CD4-positive, alpha-beta memory T cell (primary cell): ENCODE measurements at regions not wholly inside any gene's neighbourhood (a gene's known extent, or its start where the extent isn't known, plus 50 kb on each side); places are given as distances from the start of the nearest gene placed in this dataset.

Experiments
- CTCF ChIA-PET: fragments of 350-600 bp; sonication (Branson Sonifier 250); formaldehyde crosslinking; loops from one replicate; lab custom pipeline; 2021; ENCODE audit warnings: inconsistent platforms; ENCODE audit not compliant: partially characterized antibody; lab: Charles Lee
- POLR2A ChIA-PET: fragments of 350-600 bp; sonication (Branson Sonifier 250); formaldehyde crosslinking; loops from one replicate; lab custom pipeline; 2021; ENCODE audit not compliant: partially characterized antibody; lab: Charles Lee
- DNase-seq, 5 donors: peaks; one replicate each; pipeline versions ENCODE4 v3.0.0 to v3.0.0-alpha.2; 2020 to 2022; ENCODE audit warnings: mixed read lengths in 1 of 5
- H3K27ac ChIP-seq: one replicate; pipeline ENCODE4 v1.7.0; 2013; ENCODE audit warnings: low read depth, low read length
- H3K27me3 ChIP-seq: 2 replicates; pipeline ENCODE4 v1.7.0; 2013; ENCODE audit warnings: mild to moderate bottlenecking, low read length, moderate library complexity; ENCODE audit not compliant: insufficient read depth
- H3K36me3 ChIP-seq: 2 replicates; pipeline ENCODE4 v1.7.0; 2013; ENCODE audit warnings: mild to moderate bottlenecking, low read length, moderate library complexity; ENCODE audit not compliant: insufficient read depth
- H3K4me1 ChIP-seq: 2 replicates; pipeline ENCODE4 v1.7.0; 2013; ENCODE audit warnings: mild to moderate bottlenecking, low read length, moderate library complexity; ENCODE audit not compliant: insufficient read depth
- H3K4me3 ChIP-seq, 2 donors: one replicate each; pipeline ENCODE4 v1.7.0; 2013; ENCODE audit warnings: low read length in 2 of 2, mild to moderate bottlenecking in 1 of 2
- H3K9me3 ChIP-seq, 2 donors: one replicate each; pipeline ENCODE4 v1.7.0; 2013; ENCODE audit warnings: low read length in 2 of 2, control low read depth in 1 of 2; ENCODE audit not compliant: control insufficient read depth in 1 of 2
- H3K27ac Mint-ChIP-seq, 7 donors: one replicate each; pipeline ENCODE4 v1.8.0; 2020 to 2021; ENCODE audit warnings: mixed read lengths in 7 of 7, mild to moderate bottlenecking in 6 of 7, inconsistent platforms in 3 of 7, moderate library complexity in 3 of 7
- H3K27me3 Mint-ChIP-seq, 2 donors: one replicate each; pipeline ENCODE4 v1.8.0; 2020 to 2021; ENCODE audit warnings: mixed read lengths in 2 of 2
- H3K36me3 Mint-ChIP-seq, 2 donors: one replicate each; pipeline ENCODE4 v1.8.0; 2020 to 2021; ENCODE audit warnings: mixed read lengths in 2 of 2, inconsistent platforms in 1 of 2, mild to moderate bottlenecking in 1 of 2
- H3K4me1 Mint-ChIP-seq, 4 donors: one replicate each; pipeline ENCODE4 v1.8.0; 2020 to 2021; ENCODE audit warnings: mixed read lengths in 4 of 4, mild to moderate bottlenecking in 1 of 4
- H3K4me3 Mint-ChIP-seq, 8 donors: one replicate each; pipeline ENCODE4 v1.8.0; 2020 to 2021; ENCODE audit warnings: mixed read lengths in 8 of 8, mild to moderate bottlenecking in 7 of 8, moderate library complexity in 6 of 8, inconsistent platforms in 3 of 8
- H3K9me3 Mint-ChIP-seq, 8 donors: one replicate each; pipeline ENCODE4 v1.8.0; 2020 to 2021; ENCODE audit warnings: mixed read lengths in 8 of 8, mild to moderate bottlenecking in 5 of 8, inconsistent platforms in 3 of 8, moderate library complexity in 1 of 8
- intact Hi-C: fragments of 100-400 bp; cut with micrococcal nuclease; formaldehyde crosslinking; loops from one replicate; pipeline ENCODE4 v1.15.1; 2023

DNA sequence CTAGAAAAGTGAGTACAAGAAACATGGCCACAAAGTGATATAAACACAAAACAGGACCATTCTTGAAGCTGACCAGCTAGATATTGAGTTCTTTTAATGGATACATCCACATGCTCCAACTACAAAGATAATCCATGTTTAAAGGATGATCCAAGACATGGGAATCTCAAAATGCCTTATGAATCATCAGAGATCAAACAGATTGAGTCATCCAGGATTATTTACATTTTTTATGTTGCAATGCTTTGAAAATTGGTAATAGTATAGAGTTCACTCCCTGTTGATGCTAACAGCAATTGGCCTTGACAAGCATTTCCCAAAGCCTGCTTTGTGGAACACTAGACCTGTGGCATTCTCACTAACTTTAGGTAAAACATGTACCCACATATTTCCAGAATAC lies 293.0 kb upstream of the TBX3 start:
- Histone ChIP-seq H3K4me1 (no peaks in the 10 kb centered on the region), H3K27me3 (no peaks in the 10 kb centered on the region), H3K9me3 (no peaks in the 10 kb centered on the region), H3K36me3 (no peaks in the 10 kb centered on the region), H3K27ac (no peak overlapping the region), H3K4me3 (no peak overlapping the region)
- Mint-ChIP-seq H3K9me3 (peaks cover 2 to 18% (median 7%) of the 10 kb centered on the region in 8 donors), H3K27ac (no peak overlapping the region), H3K36me3 (no peaks in the 10 kb centered on the region), H3K4me1 (no peaks in the 10 kb centered on the region), H3K27me3 (no peaks in the 10 kb centered on the region), H3K4me3 (no peak overlapping the region)
- intact Hi-C loops: no loop called here
- ChIA-PET POLR2A (no interaction called here), CTCF (no interaction called here)
- no peak for DNase-seq

DNA sequence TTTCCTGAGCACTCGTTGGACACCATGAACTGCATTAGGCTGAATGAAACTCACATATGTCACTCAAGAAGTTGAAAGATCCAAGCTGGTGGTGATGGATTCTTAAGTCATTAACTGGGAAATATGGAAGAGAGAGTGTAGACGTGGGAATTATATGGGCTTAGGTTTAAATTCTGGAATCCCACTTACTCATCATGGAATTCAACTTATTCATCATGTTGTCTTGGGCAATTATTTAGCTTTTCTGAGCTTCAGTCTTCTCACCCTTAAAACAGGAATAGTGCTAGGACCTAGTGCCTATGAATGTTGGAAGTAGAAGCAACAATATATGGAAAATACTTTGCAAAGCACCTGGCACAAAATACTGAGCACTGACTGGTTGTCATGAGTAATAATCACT lies 292.4 kb upstream of the TBX3 start:
- H3K4me1 Mint-ChIP-seq: no peaks in the 10 kb centered on the region
- H3K27ac Mint-ChIP-seq: no peak overlapping the region
- H3K9me3 Mint-ChIP-seq: peaks cover 2 to 18% (median 7%) of the 10 kb centered on the region in 8 donors
- no peak overlapping the region for H3K4me3 Mint-ChIP-seq
- no peak overlapping the region for H3K27ac ChIP-seq
- H3K4me3 ChIP-seq: no peak overlapping the region
- H3K27me3 ChIP-seq: no peaks in the 10 kb centered on the region
- ChIA-PET POLR2A (no interaction called here), CTCF (no interaction called here)
- no peaks in the 10 kb centered on the region for H3K9me3 ChIP-seq
- intact Hi-C loops: no loop called here
- no peaks in the 10 kb centered on the region for H3K4me1 ChIP-seq
- H3K36me3 Mint-ChIP-seq: no peaks in the 10 kb centered on the region
- H3K27me3 Mint-ChIP-seq: no peaks in the 10 kb centered on the region
- DNase-seq: no peak
- H3K36me3 ChIP-seq: no peaks in the 10 kb centered on the region

DNA sequence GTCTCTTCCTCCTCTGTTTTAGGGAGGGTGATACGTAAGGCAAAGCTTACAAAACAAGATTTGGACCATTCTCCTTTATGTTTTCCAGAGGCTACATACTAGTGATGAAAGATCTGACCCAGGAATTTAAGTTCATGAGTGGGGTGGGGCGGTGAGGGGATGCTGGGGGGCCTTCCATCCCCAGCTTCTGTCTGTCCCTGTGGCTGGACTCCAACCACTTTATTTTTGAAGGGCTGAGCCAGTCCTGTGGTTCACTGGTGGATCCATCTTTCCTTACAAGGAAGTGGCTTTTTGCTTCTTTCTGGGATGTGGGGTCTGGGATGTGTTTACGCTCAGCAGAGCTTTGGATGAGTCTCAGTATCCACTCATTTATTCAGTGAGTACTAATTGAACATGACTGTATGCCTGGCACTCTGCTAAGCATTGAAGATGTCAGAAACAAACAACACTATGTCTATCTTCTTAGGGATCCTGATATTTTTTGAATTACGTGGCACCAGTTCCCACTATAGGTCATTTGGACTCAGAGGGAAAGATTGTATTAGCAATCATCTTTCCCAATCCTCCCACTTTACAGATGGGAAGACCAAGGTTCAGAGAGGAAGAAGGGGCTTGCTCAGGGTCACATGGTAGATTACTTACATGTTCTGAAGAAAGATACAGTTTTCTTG lies 291.8 kb upstream of the TBX3 start:
- H3K36me3 ChIP-seq: no peaks in the 10 kb centered on the region
- no peaks in the 10 kb centered on the region for H3K4me1 ChIP-seq
- H3K9me3 ChIP-seq: no peaks in the 10 kb centered on the region
- ChIA-PET CTCF (no interaction called here), POLR2A (no interaction called here)
- H3K27me3 Mint-ChIP-seq: no peaks in the 10 kb centered on the region
- no peak for DNase-seq
- H3K4me1 Mint-ChIP-seq: no peaks in the 10 kb centered on the region
- H3K4me3 Mint-ChIP-seq: no peak overlapping the region
- no peak overlapping the region for H3K27ac ChIP-seq
- H3K27me3 ChIP-seq: no peaks in the 10 kb centered on the region
- no peak overlapping the region for H3K27ac Mint-ChIP-seq
- H3K36me3 Mint-ChIP-seq: no peaks in the 10 kb centered on the region
- intact Hi-C loops: no loop called here
- peaks cover 0 to 12% (median 7%) of the 10 kb centered on the region in 8 donors for H3K9me3 Mint-ChIP-seq
- H3K4me3 ChIP-seq: no peak overlapping the region

DNA sequence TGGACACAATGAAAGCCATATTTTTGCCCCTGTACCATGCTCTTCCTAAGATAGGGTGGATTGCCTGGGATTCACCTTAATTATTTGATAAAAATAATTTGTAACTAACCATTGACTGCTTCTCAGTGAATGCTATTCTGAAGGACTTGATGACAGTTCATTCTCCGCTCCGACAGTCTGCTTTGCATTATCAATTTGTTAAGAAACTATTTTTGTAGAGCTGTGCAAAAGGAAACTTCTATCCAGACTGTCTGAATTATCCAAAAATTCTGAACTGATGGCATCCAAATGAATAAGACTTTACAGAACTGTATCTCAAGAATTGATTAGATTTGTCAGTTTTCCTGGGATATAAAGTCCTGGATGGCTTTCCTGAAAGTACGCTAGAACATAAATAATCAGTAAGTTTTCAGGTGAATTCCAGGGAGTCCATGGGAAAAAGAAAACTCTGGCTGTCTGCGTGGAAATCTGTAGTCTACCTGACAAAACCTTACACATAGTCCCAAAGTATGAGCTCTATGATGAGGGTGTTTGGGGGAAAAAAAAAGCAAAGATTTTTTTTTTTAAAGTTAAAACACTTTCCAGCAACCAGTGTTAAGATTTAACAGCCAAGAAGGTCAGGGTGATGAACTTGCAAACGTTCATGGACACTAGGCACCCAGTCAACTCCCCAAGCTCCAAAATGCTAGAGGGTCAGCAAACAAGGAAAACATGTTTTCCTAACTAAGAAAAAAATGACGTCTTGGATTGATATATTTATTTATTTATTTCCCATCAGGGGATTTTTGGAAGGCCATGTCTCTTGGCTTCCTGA lies 291.1 kb upstream of the TBX3 start:
- CTCF ChIA-PET: no interaction called here

DNA sequence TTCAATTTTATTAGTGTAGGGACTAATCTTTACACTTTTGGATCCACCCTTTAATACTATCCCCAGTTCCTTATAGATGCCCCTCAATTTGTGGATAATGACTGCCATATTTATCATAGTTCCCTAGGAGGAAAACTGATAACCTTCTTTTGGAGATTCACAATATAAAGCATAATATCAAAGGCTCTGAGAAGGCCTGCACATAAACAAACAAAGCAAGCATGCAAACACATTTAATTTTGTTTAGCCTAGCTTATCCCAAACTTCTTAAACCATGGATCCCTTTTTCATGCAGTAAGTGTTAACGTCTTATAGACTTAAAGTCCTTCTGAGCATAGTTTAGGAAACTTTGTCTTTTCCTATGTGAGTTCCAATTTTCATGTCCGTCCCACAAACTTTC lies 290.4 kb upstream of the TBX3 start:
- POLR2A ChIA-PET: no interaction called here
- H3K36me3 Mint-ChIP-seq: no peaks in the 10 kb centered on the region
- H3K9me3 Mint-ChIP-seq: peaks cover 0 to 9% (median 7%) of the 10 kb centered on the region in 8 donors
- no peaks in the 10 kb centered on the region for H3K9me3 ChIP-seq
- H3K27me3 Mint-ChIP-seq: no peaks in the 10 kb centered on the region
- intact Hi-C loops: no loop called here
- no peak overlapping the region for H3K27ac Mint-ChIP-seq
- H3K4me1 Mint-ChIP-seq: no peaks in the 10 kb centered on the region
- no peak overlapping the region for H3K4me3 ChIP-seq
- no peak overlapping the region for H3K4me3 Mint-ChIP-seq
- H3K27ac ChIP-seq: no peak overlapping the region
- no peak for DNase-seq
- H3K4me1 ChIP-seq: no peaks in the 10 kb centered on the region
- no peaks in the 10 kb centered on the region for H3K36me3 ChIP-seq
- H3K27me3 ChIP-seq: no peaks in the 10 kb centered on the region
- CTCF ChIA-PET: no interaction called here

More for the DNA sequence above, 291.1 kb upstream of the TBX3 start:
- no peak for DNase-seq
- Mint-ChIP-seq H3K9me3 (peaks cover 0 to 8% (median 7%) of the 10 kb centered on the region in 8 donors), H3K4me3 (no peak overlapping the region), H3K27ac (no peak overlapping the region), H3K4me1 (no peaks in the 10 kb centered on the region), H3K27me3 (no peaks in the 10 kb centered on the region), H3K36me3 (no peaks in the 10 kb centered on the region)
- H3K36me3 ChIP-seq: no peaks in the 10 kb centered on the region
- no peak overlapping the region for H3K4me3 ChIP-seq
- no peaks in the 10 kb centered on the region for H3K4me1 ChIP-seq
- intact Hi-C loops: no loop called here
- no peaks in the 10 kb centered on the region for H3K27me3 ChIP-seq
- H3K27ac ChIP-seq: no peak overlapping the region
- POLR2A ChIA-PET: no interaction called here
- H3K9me3 ChIP-seq: no peaks in the 10 kb centered on the region

DNA sequence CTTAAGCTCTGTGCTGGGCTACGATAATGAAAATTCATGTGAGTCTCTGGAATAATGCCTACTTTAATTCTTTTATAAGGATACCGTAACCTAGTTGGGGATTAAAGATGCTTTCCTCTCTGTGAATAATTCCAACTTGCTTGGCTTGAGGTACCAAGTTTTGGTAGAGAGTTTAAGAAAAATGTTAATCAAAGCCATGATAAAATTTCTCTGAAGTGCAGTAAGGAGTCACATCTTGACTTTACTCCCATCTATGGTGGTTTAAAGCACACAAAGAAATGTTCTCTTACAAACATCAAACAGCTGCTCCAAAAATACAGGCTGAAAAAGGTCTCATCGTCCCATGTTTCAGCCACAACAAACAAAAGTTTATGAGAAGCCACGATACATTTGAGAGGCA lies 284.8 kb upstream of the TBX3 start:
- peaks cover 0 to 10% (median under 1%) of the 10 kb centered on the region in 8 donors for H3K9me3 Mint-ChIP-seq
- H3K27ac Mint-ChIP-seq: no peak overlapping the region
- Histone ChIP-seq H3K4me1 (no peaks in the 10 kb centered on the region), H3K9me3 (no peaks in the 10 kb centered on the region), H3K4me3 (no peak overlapping the region), H3K27ac (no peak overlapping the region), H3K36me3 (no peaks in the 10 kb centered on the region), H3K27me3 (no peaks in the 10 kb centered on the region)
- H3K4me1 Mint-ChIP-seq: no peaks in the 10 kb centered on the region
- no peaks in the 10 kb centered on the region for H3K36me3 Mint-ChIP-seq
- no peak for DNase-seq
- no peak overlapping the region for H3K4me3 Mint-ChIP-seq
- ChIA-PET CTCF (no interaction called here), POLR2A (no interaction called here)
- intact Hi-C loops: no loop called here
- no peaks in the 10 kb centered on the region for H3K27me3 Mint-ChIP-seq

DNA sequence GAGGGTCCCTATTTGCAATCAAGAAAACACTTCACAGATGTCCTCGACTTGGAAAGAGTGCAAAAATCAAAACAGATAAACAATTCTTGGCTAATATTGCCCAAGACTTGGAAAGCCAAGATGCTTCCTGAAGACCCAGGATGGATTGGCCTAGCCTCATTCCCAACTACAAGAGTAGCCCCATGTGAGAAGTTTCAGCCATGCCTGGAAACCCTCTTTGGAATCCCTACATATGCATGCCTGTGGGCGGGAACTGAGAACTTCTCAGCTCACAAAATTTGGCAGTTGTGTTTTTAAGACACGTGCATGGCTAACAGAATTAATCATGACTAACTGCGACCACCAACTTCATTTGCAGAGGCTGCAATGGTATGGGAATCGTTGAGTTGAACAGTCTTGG lies 283.2 kb upstream of the TBX3 start:
- intact Hi-C loops: no loop called here
- H3K36me3 ChIP-seq: no peaks in the 10 kb centered on the region
- Mint-ChIP-seq H3K36me3 (no peaks in the 10 kb centered on the region), H3K4me3 (no peak overlapping the region), H3K27ac (no peak overlapping the region), H3K27me3 (no peaks in the 10 kb centered on the region), H3K9me3 (peaks cover 0 to 8% (median 0%) of the 10 kb centered on the region in 8 donors), H3K4me1 (no peaks in the 10 kb centered on the region)
- H3K27ac ChIP-seq: no peak overlapping the region
- DNase-seq: no peak
- no peaks in the 10 kb centered on the region for H3K27me3 ChIP-seq
- peaks cover 0 to under 1% of the 10 kb centered on the region in 2 donors for H3K9me3 ChIP-seq
- ChIA-PET CTCF (no interaction called here), POLR2A (no interaction called here)
- no peaks in the 10 kb centered on the region for H3K4me1 ChIP-seq
- no peak overlapping the region for H3K4me3 ChIP-seq
